ENCODE measurements at regions not wholly inside any gene's neighbourhood (a gene's known extent, or its start where the extent isn't known, plus 50 kb on each side); places are given as distances from the start of the nearest gene placed in this dataset.
"Not testable (repeated sequence)": the region's sequence is repeated elsewhere in the genome, so short reads cannot be mapped to it uniquely, and the experiment has no call there.

- no peak for DNase-seq (ENCODE audit: low read depth)
Measured at GRCh38 chrX:115911967-115912366, 258.6 kb upstream of the AGTR2 start.

GRCh38 chrX:115912372-115912897 is 258.1 kb upstream of the AGTR2 start:
- DNase-seq (ENCODE audit: low read depth): no peak

GRCh38 chrX:115913575-115913974 is 257.0 kb upstream of the AGTR2 start:
- DNase-seq (ENCODE audit: low read depth): no peak

GRCh38 chrX:115915625-115916024 is 254.9 kb upstream of the AGTR2 start:
- DNase-seq (ENCODE audit: low read depth): not testable (repeated sequence)

GRCh38 chrX:115929480-115929879 is 241.1 kb upstream of the AGTR2 start:
- no peak for DNase-seq (ENCODE audit: low read depth)

- no peak for DNase-seq (ENCODE audit: low read depth)
Measured at GRCh38 chrX:115936008-115936407, 234.5 kb upstream of the AGTR2 start.

GRCh38 chrX:115939070-115939469 is 231.5 kb upstream of the AGTR2 start:
- DNase-seq (ENCODE audit: low read depth): no peak

- no peak for DNase-seq (ENCODE audit: low read depth)
Measured at GRCh38 chrX:115939636-115940160, 230.8 kb upstream of the AGTR2 start.

GRCh38 chrX:115940348-115940747 is 230.2 kb upstream of the AGTR2 start:
- DNase-seq (ENCODE audit: low read depth): no peak

GRCh38 chrX:115940888-115941332 is 229.6 kb upstream of the AGTR2 start:
- DNase-seq (ENCODE audit: low read depth): no peak

GRCh38 chrX:115941388-115941787 is 229.2 kb upstream of the AGTR2 start:
- DNase-seq (ENCODE audit: low read depth): no peak

- no peak for DNase-seq (ENCODE audit: low read depth)
Measured at GRCh38 chrX:115946059-115946458, 224.5 kb upstream of the AGTR2 start.

- DNase-seq (ENCODE audit: low read depth): no peak
Measured at GRCh38 chrX:115948018-115948923, 222.3 kb upstream of the AGTR2 start.

- no peak for DNase-seq (ENCODE audit: low read depth)
Measured at GRCh38 chrX:115949900-115950822, 220.4 kb upstream of the AGTR2 start.

- DNase-seq (ENCODE audit: low read depth): no peak
Measured at GRCh38 chrX:115952417-115953092, 218.0 kb upstream of the AGTR2 start.

GRCh38 chrX:115957862-115958490 is 212.6 kb upstream of the AGTR2 start:
- DNase-seq (ENCODE audit: low read depth): no peak

GRCh38 chrX:115958687-115959359 is 211.7 kb upstream of the AGTR2 start:
- DNase-seq (ENCODE audit: low read depth): no peak

- DNase-seq (ENCODE audit: low read depth): no peak
Measured at GRCh38 chrX:115960440-115961084, 210.0 kb upstream of the AGTR2 start.

GRCh38 chrX:115966920-115967319 is 203.6 kb upstream of the AGTR2 start:
- no peak for DNase-seq (ENCODE audit: low read depth)

Measured in stimulated activated CD8-positive, alpha-beta memory T cell treated with anti-CD3 and anti-CD28 coated beads, Interleukin-4, amount 100 ng/mL, for 24 hours (primary cell).